UCSD-AML1 (cell line): ENCODE measurements at regions not wholly inside any gene's neighbourhood (a gene's known extent, or its start where the extent isn't known, plus 50 kb on each side); places are given as distances from the start of the nearest gene placed in this dataset.

Source experiments
- DNase-seq: peaks from one replicate; lab custom pipeline; 2025; ENCODE audit not compliant: unreplicated experiment; lab: John Stamatoyannopoulos, UW

- DNase-seq = no peak
Measured at GRCh38 chr22:48803948-48804810, 1023.5 kb downstream of the BRD1 start.

- no peak for DNase-seq
Measured at GRCh38 chr22:48803171-48803947, 1024.3 kb downstream of the BRD1 start.

- DNase-seq = no peak
Measured at GRCh38 chr22:48802576-48802975, 1025.1 kb downstream of the BRD1 start.

- DNase-seq = no peak
Measured at GRCh38 chr22:48800886-48801607, 1026.6 kb downstream of the BRD1 start.

- no peak for DNase-seq
Measured at GRCh38 chr22:48800036-48800885, 1027.4 kb downstream of the BRD1 start.

- DNase-seq = no peak
Measured at GRCh38 chr22:48799227-48799970, 1028.3 kb downstream of the BRD1 start.

- DNase-seq = no peak
Measured at GRCh38 chr22:48798281-48799226, 1029.1 kb downstream of the BRD1 start.

GRCh38 chr22:48797731-48798130 lies 1029.9 kb downstream of the BRD1 start:
- DNase-seq = no peak

- no peak for DNase-seq
Measured at GRCh38 chr22:48796310-48797015, 1031.2 kb downstream of the BRD1 start.

- no peak for DNase-seq
Measured at GRCh38 chr22:48795664-48796063, 1032.0 kb downstream of the BRD1 start.

- DNase-seq = no peak
Measured at GRCh38 chr22:48794906-48795305, 1032.8 kb downstream of the BRD1 start.

GRCh38 chr22:48793949-48794348 lies 1033.7 kb downstream of the BRD1 start:
- no peak for DNase-seq

GRCh38 chr22:48786679-48786996 lies 1041.0 kb downstream of the BRD1 start:
- no peak for DNase-seq

GRCh38 chr22:48785792-48786678 lies 1041.6 kb downstream of the BRD1 start:
- no peak for DNase-seq

GRCh38 chr22:48784701-48785503 lies 1042.8 kb downstream of the BRD1 start:
- DNase-seq = no peak

GRCh38 chr22:48783821-48784266 lies 1043.8 kb downstream of the BRD1 start:
- DNase-seq = no peak
